H7 (cell line): ENCODE measurements at regions not wholly inside any gene's neighbourhood (a gene's known extent, or its start where the extent isn't known, plus 50 kb on each side); places are given as distances from the start of the nearest gene placed in this dataset.

Experiments
- DNase-seq: peaks from one replicate; pipeline ENCODE4 v3.0.0; 2012
- H3K27me3 ChIP-seq: 2 replicates; pipeline ENCODE4 v1.6.0; 2011; ENCODE audit warnings: mild to moderate bottlenecking, low read length; ENCODE audit not compliant: control insufficient read depth, insufficient read depth
- H3K36me3 ChIP-seq: replicated peaks from 2 replicates; pipeline ENCODE4 v1.5.1; 2011; ENCODE audit warnings: low read length; ENCODE audit not compliant: control insufficient read depth, insufficient read depth
- H3K4me3 ChIP-seq: 2 replicates; pipeline ENCODE4 v1.5.1; 2011; ENCODE audit warnings: low read depth, mild to moderate bottlenecking, control low read depth, low read length, moderate library complexity; ENCODE audit not compliant: insufficient read depth

DNA sequence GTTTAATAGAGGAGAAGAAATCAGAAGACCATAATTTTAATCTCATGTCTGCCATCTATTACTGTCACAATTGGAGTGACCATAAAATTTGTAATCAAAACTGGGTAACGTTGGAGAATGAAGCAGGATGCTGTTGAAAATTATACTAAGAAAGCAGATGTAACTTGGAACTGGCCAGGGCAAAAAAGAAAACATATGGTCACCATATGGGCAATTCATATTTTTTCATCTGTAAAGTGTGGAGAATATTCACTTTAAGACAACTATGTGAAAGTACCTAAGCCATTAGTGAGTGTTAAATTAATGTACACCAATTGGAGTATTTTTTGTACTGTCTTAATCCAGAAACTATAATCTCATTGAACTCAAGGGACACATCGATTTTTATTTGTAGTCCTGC, 1008.0 kb downstream of the GLUD2 start:
- Histone ChIP-seq H3K27me3 (no peaks in the 10 kb centered on the region), H3K36me3 (no peaks in the 10 kb centered on the region), H3K4me3 (no peak overlapping the region)
- DNase-seq: no peak

- Histone ChIP-seq H3K27me3 (no peaks in the 10 kb centered on the region), H3K36me3 (no peaks in the 10 kb centered on the region), H3K4me3 (no peak overlapping the region)
- DNase-seq: no peak
These were observed 1008.7 kb downstream of the GLUD2 start for GRCh38 chrX:122055979-122056715.

- DNase-seq: no peak
- no peak overlapping the region for H3K4me3 ChIP-seq
- no peaks in the 10 kb centered on the region for H3K27me3 ChIP-seq
- H3K36me3 ChIP-seq: no peaks in the 10 kb centered on the region
These were observed 1028.8 kb downstream of the GLUD2 start for GRCh38 chrX:122076241-122076640.

DNA sequence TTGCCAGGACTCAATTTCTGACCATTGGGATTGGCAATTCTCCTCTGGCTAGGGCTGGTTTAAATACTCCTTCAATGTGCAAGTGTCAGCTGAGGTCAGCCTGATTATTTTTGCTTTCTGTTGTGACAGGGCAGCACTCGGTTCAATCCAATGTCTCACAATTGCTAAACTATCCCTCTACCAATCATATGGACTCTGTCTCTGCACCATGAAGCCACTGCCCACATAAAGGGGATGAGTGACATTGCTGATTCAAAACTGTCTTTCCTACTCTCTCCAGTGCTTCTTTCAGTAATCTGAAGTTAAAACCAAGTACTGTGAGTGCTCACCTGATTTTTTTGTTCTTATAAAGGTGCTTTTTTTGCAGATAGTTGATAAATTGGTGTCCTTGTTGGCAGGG, 1030.7 kb downstream of the GLUD2 start:
- DNase-seq: no peak
- Histone ChIP-seq H3K36me3 (no peaks in the 10 kb centered on the region), H3K4me3 (no peak overlapping the region), H3K27me3 (no peaks in the 10 kb centered on the region)

DNA sequence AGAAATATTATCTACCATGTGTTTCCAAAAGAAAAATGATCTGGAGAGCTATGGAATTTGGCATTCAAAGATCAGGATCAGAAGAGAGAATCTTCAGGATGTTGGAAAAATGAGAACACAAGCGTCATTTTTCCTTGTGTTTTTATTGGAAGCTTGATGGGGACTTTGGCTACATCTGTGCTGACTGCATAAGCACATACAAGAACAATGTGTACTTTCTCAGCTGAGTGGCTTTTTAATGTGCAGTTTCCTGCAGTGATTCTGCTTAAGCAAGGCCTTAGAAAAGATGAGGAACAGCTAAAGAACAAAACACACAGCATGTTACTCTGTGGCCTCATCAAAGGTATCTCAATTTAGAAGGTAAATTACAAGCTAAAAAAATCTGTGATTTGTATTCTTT, 1039.9 kb downstream of the GLUD2 start:
- no peak overlapping the region for H3K4me3 ChIP-seq
- no peaks in the 10 kb centered on the region for H3K36me3 ChIP-seq
- no peaks in the 10 kb centered on the region for H3K27me3 ChIP-seq
- DNase-seq: no peak

- Histone ChIP-seq H3K27me3 (no peaks in the 10 kb centered on the region), H3K4me3 (no peak overlapping the region), H3K36me3 (no peaks in the 10 kb centered on the region)
- DNase-seq: no peak
These were observed 1044.2 kb downstream of the GLUD2 start for GRCh38 chrX:122091571-122091970.

GRCh38 chrX:122092360-122092759, 1045.0 kb downstream of the GLUD2 start:
- Histone ChIP-seq H3K27me3 (no peaks in the 10 kb centered on the region), H3K4me3 (no peak overlapping the region), H3K36me3 (no peaks in the 10 kb centered on the region)
- DNase-seq: no peak

DNA sequence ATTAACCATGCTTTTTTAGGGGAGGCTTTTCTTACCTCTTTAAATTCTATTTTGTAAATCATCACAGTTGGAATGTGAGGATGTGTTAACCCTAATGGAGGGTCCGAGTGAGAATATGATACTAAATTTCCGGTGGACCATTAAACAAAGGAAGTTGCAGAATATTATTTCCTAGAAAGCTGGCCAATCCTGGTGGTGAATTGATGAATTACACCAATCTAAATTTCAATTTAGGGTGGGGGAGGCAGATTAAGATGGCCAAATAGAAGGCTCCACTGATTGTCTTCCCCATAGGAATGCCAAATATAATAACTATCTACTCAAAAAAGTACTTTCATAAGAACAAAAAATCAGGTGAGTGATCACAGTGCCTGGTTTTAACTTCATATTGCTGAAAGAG, 1045.6 kb downstream of the GLUD2 start:
- Histone ChIP-seq H3K36me3 (no peaks in the 10 kb centered on the region), H3K4me3 (no peak overlapping the region), H3K27me3 (no peaks in the 10 kb centered on the region)
- DNase-seq: no peak

- no peak overlapping the region for H3K4me3 ChIP-seq
- no peaks in the 10 kb centered on the region for H3K36me3 ChIP-seq
- DNase-seq: no peak
- no peaks in the 10 kb centered on the region for H3K27me3 ChIP-seq
These were observed 1047.2 kb downstream of the GLUD2 start for GRCh38 chrX:122094611-122095010.

- no peak for DNase-seq
- Histone ChIP-seq H3K4me3 (no peak overlapping the region), H3K36me3 (no peaks in the 10 kb centered on the region), H3K27me3 (no peaks in the 10 kb centered on the region)
These were observed 1066.0 kb downstream of the GLUD2 start for GRCh38 chrX:122113376-122113775.

GRCh38 chrX:122113896-122114295, 1066.5 kb downstream of the GLUD2 start:
- DNase-seq: no peak
- Histone ChIP-seq H3K4me3 (no peak overlapping the region), H3K36me3 (no peaks in the 10 kb centered on the region), H3K27me3 (no peaks in the 10 kb centered on the region)

GRCh38 chrX:122115604-122116003, 1068.2 kb downstream of the GLUD2 start:
- Histone ChIP-seq H3K4me3 (no peak overlapping the region), H3K36me3 (no peaks in the 10 kb centered on the region), H3K27me3 (no peaks in the 10 kb centered on the region)
- no peak for DNase-seq

DNA sequence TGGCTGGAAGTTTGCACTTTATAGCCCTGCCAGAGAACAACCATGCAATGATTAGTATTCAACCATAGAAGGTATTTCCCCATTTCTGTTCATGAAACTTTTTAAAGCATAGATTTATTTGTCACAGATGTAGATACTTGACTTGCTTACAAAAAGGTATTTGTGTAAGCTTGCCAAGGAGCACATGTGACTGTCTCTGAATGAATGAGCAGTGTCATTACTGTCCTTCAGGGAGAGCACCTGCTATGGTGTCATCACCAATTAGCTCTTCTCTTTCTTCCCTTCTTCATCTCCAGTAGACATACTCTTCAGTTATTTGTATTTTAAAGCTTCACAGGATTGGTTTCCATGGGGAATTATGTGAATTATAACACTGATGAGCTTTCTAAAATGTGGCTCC, 1064.7 kb upstream of the GRIA3 start:
- H3K36me3 ChIP-seq: no peaks in the 10 kb centered on the region
- H3K27me3 ChIP-seq: no peaks in the 10 kb centered on the region
- DNase-seq: no peak
- no peak overlapping the region for H3K4me3 ChIP-seq

DNA sequence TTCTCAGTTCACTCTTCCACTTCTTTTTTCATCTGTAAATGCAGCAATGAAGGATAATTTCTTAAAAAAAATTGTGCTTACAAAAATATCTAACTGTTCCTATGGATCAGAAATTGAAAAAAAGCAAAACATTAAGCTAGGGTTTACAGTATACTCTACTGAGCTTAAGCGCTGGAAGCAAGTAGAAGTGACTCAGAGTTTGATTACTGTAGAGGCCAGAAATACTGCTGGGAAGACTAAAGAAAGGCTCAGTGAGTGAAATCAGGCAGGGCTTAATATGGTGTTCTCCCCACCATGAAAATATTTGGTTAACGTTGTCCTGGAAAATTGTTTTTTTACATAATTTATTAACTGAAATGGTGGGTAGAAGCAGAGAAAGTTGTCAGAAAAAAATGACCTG, 1061.8 kb upstream of the GRIA3 start:
- no peak for DNase-seq
- Histone ChIP-seq H3K27me3 (no peaks in the 10 kb centered on the region), H3K36me3 (no peaks in the 10 kb centered on the region), H3K4me3 (no peak overlapping the region)

GRCh38 chrX:122133478-122133877, 1050.6 kb upstream of the GRIA3 start:
- DNase-seq: no peak
- no peaks in the 10 kb centered on the region for H3K36me3 ChIP-seq
- H3K27me3 ChIP-seq: no peaks in the 10 kb centered on the region
- H3K4me3 ChIP-seq: no peak overlapping the region

DNA sequence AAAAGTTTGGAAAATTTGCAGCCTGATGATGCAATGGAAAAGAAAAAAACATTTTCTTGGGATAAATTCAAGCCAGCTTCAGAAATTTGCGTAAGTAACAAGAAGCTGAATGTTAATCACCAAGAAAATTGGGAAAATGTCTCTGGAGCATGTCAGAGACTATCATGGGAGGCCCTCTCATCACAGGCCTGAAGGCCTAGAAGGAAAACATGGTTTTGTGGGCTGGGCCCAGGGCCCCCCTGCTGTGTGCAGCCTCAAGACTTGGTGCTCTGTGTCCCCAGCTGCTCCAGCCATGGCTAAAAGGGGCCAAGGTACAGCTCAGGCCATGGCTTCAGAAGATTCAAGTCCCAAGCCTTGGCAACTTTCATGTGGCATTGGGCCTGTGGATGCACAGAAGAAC, 1049.8 kb upstream of the GRIA3 start:
- DNase-seq: no peak
- Histone ChIP-seq H3K27me3 (no peaks in the 10 kb centered on the region), H3K36me3 (no peaks in the 10 kb centered on the region), H3K4me3 (no peak overlapping the region)
